Epithelial cell of esophagus (primary cell): ENCODE measurements at regions not wholly inside any gene's neighbourhood (a gene's known extent, or its start where the extent isn't known, plus 50 kb on each side); places are given as distances from the start of the nearest gene placed in this dataset.

Experiments
- DNase-seq: peaks from one replicate; pipeline ENCODE4 v3.0.0; 2010; ENCODE audit warnings: low read depth
- H3K4me3 ChIP-seq: 2 replicates; pipeline ENCODE4 v1.5.1; 2011; ENCODE audit warnings: mild to moderate bottlenecking, low read length, control low read depth
- TF ChIP-seq, protein P1 (sequence below): IDR thresholded peaks from 2 replicates; pipeline ENCODE4 v1.5.1; 2011; ENCODE audit warnings: low read depth, mild to moderate bottlenecking, low read length, control low read depth, inconsistent platforms; ENCODE audit not compliant: insufficient read depth; ENCODE audit errors: missing control alignments

DNA sequence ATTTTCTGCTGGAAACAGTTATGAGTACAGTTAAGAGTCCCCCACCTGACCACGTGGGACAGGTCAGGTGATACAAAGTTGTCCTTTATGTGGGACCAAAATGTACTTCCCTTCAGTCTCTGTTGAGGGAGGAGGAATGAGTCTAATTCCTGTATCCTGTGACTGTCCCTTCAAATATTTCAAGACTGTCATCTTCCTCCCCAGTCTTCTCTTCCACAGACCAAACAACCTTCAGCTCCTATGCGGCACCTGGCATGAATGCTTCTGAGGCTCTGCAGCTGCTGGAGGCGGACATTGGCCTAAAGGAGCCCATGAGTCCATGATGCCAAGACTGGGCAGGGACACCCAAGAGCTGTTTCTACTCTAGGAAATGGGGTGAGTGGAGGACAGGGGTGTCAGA, 72.1 kb upstream of the SIM2 start:
- TF ChIP-seq, protein P1, sequence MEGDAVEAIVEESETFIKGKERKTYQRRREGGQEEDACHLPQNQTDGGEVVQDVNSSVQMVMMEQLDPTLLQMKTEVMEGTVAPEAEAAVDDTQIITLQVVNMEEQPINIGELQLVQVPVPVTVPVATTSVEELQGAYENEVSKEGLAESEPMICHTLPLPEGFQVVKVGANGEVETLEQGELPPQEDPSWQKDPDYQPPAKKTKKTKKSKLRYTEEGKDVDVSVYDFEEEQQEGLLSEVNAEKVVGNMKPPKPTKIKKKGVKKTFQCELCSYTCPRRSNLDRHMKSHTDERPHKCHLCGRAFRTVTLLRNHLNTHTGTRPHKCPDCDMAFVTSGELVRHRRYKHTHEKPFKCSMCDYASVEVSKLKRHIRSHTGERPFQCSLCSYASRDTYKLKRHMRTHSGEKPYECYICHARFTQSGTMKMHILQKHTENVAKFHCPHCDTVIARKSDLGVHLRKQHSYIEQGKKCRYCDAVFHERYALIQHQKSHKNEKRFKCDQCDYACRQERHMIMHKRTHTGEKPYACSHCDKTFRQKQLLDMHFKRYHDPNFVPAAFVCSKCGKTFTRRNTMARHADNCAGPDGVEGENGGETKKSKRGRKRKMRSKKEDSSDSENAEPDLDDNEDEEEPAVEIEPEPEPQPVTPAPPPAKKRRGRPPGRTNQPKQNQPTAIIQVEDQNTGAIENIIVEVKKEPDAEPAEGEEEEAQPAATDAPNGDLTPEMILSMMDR = no peak
- H3K4me3 ChIP-seq = no peak overlapping the region
- DNase-seq = no peak

DNA sequence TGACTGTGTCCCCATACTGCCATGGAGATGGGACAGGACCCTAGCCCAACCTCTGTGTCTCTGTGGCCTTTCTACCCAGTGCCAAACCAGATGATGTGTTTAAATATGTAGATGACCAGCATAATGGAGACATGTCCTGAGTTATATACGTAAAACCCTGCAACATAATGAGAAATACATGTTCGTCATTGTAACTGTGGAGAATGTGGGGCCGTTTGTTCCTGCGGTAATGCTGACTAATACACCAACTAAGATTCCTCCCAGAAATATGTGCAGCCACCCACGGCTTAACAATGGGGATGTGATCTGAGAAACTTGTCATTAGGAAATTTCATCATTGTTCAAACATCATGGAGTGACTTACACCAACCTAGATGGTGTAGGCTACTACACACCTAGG, 71.7 kb upstream of the SIM2 start:
- TF ChIP-seq, protein P1 = no peak
- peak; percentile 88 for DNase-seq
- no peak overlapping the region for H3K4me3 ChIP-seq

DNA sequence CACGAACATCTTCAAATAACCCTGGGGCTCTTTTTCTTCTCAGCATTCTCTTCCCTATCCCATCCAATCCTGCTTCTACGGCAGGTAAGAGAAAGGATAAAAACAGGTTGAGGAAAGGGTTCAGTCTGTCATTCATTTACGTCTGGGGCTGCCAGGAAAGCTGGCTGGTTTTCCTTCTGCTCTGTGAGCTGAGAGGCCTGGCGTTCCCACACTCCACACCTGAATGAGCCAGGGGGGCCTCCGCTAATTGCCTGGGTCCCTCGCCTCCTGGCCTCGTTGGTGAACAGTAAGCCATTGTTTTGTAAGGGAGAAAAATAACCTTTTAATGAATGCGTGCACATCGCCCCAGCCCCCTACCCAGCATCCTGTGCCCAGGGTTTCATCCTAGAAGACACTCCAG, 70.8 kb upstream of the SIM2 start:
- no peak overlapping the region for H3K4me3 ChIP-seq
- no peak for DNase-seq
- TF ChIP-seq, protein P1 = no peak

GRCh38 chr21:36628761-36629460, 70.0 kb upstream of the SIM2 start:
- no peak overlapping the region for H3K4me3 ChIP-seq
- DNase-seq = no peak
- TF ChIP-seq, protein P1 = no peak

- TF ChIP-seq, protein P1 = peak; percentile 72
- no peak overlapping the region for H3K4me3 ChIP-seq
- DNase-seq = peak; percentile 61
These were observed 68.3 kb upstream of the SIM2 start for GRCh38 chr21:36630485-36631206.

DNA sequence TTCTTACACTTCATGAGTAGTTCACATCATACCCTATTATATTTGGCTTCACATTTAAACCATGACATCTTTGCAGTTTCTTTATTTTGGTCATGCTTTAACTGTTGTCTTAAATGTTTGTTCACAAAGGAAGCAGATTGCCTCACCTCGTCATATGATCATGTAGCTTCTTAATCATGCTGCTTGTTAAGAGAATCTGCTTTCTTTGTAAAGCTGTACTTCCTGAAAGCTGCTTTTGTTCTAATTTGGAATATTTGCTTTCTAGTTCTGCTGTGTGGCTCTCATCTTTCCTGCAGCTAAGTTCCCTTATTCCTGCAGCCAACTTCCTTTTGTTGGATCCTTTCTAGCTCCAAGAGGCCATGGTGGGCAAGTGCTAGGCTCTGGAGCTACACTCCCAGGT, 62.9 kb upstream of the SIM2 start:
- H3K4me3 ChIP-seq = no peak overlapping the region
- TF ChIP-seq, protein P1 = no peak
- peak; percentile 76 for DNase-seq

DNA sequence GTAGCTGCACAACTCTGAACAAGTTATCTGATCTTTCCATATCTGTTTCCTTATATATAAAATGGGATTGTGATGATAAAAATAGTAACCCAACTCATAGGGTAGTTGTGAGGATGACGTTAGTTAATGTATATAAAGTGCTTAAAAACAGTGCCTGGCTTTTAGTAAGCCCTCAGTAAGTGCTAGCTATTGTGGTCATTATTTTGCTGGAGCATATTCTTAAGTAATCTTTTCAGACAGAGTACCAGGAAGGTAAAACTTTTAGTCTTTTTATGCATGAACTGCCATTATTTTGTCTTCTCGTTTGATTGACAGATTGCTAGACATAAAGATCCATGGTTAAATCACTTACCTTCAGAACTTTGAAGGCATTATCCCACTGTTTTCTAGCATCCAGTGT, 62.5 kb upstream of the SIM2 start:
- DNase-seq = no peak
- no peak overlapping the region for H3K4me3 ChIP-seq
- TF ChIP-seq, protein P1 = no peak
